EH (cell line): ENCODE measurements at regions not wholly inside any gene's neighbourhood (a gene's known extent, or its start where the extent isn't known, plus 50 kb on each side); places are given as distances from the start of the nearest gene placed in this dataset.

Experiments used
- DNase-seq: peaks from one replicate; pipeline ENCODE4 v3.0.0-alpha.2; 2015; ENCODE audit warnings: low read depth

- DNase-seq, result no peak
These were observed 974.0 kb upstream of the GHITM start for GRCh38 chr10:83165265-83165664.

GRCh38 chr10:83166344-83166743 lies 973.0 kb upstream of the GHITM start:
- DNase-seq, result no peak

- DNase-seq, result no peak
These were observed 972.2 kb upstream of the GHITM start for GRCh38 chr10:83167081-83167480.

- DNase-seq, result no peak
These were observed 962.4 kb upstream of the GHITM start for GRCh38 chr10:83176901-83177300.

- no peak for DNase-seq
These were observed 960.8 kb upstream of the GHITM start for GRCh38 chr10:83178526-83178925.

- DNase-seq, result no peak
These were observed 959.9 kb upstream of the GHITM start for GRCh38 chr10:83179371-83179770.

- DNase-seq, result peak; percentile 0
These were observed 957.2 kb upstream of the GHITM start for GRCh38 chr10:83182076-83182475.

- no peak for DNase-seq
These were observed 954.7 kb upstream of the GHITM start for GRCh38 chr10:83184641-83185040.

GRCh38 chr10:83190614-83191013 lies 948.7 kb upstream of the GHITM start:
- no peak for DNase-seq

GRCh38 chr10:83193026-83193425 lies 946.3 kb upstream of the GHITM start:
- DNase-seq, result no peak

- DNase-seq, result no peak
These were observed 944.3 kb upstream of the GHITM start for GRCh38 chr10:83195021-83195420.

GRCh38 chr10:83199374-83199773 lies 939.9 kb upstream of the GHITM start:
- no peak for DNase-seq

- DNase-seq, result no peak
These were observed 933.4 kb upstream of the GHITM start for GRCh38 chr10:83205861-83206260.

GRCh38 chr10:83212632-83213334 lies 926.5 kb upstream of the GHITM start:
- peak; percentile 28 for DNase-seq

- DNase-seq, result no peak
These were observed 925.2 kb upstream of the GHITM start for GRCh38 chr10:83214136-83214535.

- no peak for DNase-seq
These were observed 921.1 kb upstream of the GHITM start for GRCh38 chr10:83218205-83218604.

- no peak for DNase-seq
These were observed 917.0 kb upstream of the GHITM start for GRCh38 chr10:83222300-83222699.

- DNase-seq, result no peak
These were observed 916.2 kb upstream of the GHITM start for GRCh38 chr10:83222832-83223742.

- no peak for DNase-seq
These were observed 913.5 kb upstream of the GHITM start for GRCh38 chr10:83225781-83226180.

- DNase-seq, result no peak
These were observed 909.3 kb upstream of the GHITM start for GRCh38 chr10:83229991-83230390.

- DNase-seq, result no peak
These were observed 905.6 kb upstream of the GHITM start for GRCh38 chr10:83233691-83234090.

- no peak for DNase-seq
These were observed 891.1 kb upstream of the GHITM start for GRCh38 chr10:83248106-83248631.

GRCh38 chr10:83250396-83250795 lies 888.9 kb upstream of the GHITM start:
- no peak for DNase-seq
